Cardiac muscle cell (in vitro differentiated cells and primary cell): ENCODE measurements at regions not wholly inside any gene's neighbourhood (a gene's known extent, or its start where the extent isn't known, plus 50 kb on each side); places are given as distances from the start of the nearest gene placed in this dataset.

Experiments used
- DNase-seq, 2 donors: peaks; one replicate each; pipeline versions ENCODE4 v3.0.0 to v3.0.0-alpha.2; 2010 to 2017; ENCODE audit warnings: low read depth in 1 of 2, low spot score in 1 of 2
- H3K27ac ChIP-seq: fragments of 200-600 bp; sonication (generic); 2 replicates; pipeline ENCODE4 v1.5.1; 2016
- H3K27me3 ChIP-seq: fragments of 200-600 bp; sonication (generic); 2 replicates; pipeline ENCODE4 v1.6.0; 2016; ENCODE audit warnings: control low read depth
- H3K36me3 ChIP-seq: fragments of 200-600 bp; sonication (generic); 2 replicates; pipeline ENCODE4 v1.5.1; 2016; ENCODE audit warnings: control low read depth
- H3K4me1 ChIP-seq: fragments of 200-600 bp; sonication (generic); 2 replicates; pipeline ENCODE4 v1.8.1; 2017; ENCODE audit warnings: low read depth, mild to moderate bottlenecking, mixed run types
- H3K4me3 ChIP-seq: fragments of 200-600 bp; sonication (generic); 2 replicates; pipeline ENCODE4 v1.5.1; 2016; ENCODE audit warnings: mild to moderate bottlenecking
- H3K9me3 ChIP-seq: fragments of 200-600 bp; sonication (generic); 2 replicates; pipeline ENCODE4 v1.5.1; 2017; ENCODE audit warnings: low read depth, mild to moderate bottlenecking, control low read depth
- TF ChIP-seq, protein P1 (sequence below): IDR thresholded peaks from 2 replicates; pipeline ENCODE4 v1.5.1; 2012; ENCODE audit warnings: low read depth, mild to moderate bottlenecking, low read length

DNA sequence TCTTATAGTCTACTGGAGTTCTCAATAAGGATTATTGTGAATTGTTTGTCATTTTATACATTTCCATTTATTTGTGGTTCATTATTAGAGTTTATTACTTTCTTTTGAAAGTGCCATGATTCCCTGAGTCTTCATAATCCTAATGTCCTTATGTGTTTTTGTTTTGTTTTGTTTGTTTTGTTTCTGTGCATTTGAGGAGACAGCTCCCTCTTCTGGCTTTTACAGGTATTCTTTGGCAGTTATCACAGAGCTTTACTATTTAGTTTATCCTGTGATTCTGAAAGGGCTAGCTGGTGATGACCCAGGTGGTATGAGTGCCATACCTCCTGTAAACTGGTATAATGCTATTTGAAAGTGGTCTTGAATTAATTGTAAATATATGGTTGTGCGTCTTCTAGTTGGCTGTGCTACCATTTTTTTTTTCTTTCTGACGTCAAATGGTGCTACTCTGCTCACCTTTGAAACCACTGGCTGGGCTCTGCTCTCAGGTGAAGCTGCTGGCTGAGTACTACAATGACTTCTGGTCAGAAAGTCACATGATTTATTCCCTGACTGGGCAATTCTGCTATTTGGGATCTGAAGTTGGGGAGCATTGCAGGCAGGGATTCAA lies 751.2 kb downstream of the JRKL start:
- peak in 1 of 2 donors; percentile 35 for DNase-seq
- TF ChIP-seq, protein P1, sequence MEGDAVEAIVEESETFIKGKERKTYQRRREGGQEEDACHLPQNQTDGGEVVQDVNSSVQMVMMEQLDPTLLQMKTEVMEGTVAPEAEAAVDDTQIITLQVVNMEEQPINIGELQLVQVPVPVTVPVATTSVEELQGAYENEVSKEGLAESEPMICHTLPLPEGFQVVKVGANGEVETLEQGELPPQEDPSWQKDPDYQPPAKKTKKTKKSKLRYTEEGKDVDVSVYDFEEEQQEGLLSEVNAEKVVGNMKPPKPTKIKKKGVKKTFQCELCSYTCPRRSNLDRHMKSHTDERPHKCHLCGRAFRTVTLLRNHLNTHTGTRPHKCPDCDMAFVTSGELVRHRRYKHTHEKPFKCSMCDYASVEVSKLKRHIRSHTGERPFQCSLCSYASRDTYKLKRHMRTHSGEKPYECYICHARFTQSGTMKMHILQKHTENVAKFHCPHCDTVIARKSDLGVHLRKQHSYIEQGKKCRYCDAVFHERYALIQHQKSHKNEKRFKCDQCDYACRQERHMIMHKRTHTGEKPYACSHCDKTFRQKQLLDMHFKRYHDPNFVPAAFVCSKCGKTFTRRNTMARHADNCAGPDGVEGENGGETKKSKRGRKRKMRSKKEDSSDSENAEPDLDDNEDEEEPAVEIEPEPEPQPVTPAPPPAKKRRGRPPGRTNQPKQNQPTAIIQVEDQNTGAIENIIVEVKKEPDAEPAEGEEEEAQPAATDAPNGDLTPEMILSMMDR, result peak; percentile 41
- Histone ChIP-seq H3K4me3 (no peak overlapping the region), H3K4me1 (no peaks in the 10 kb centered on the region), H3K36me3 (no peaks in the 10 kb centered on the region), H3K27ac (no peak overlapping the region), H3K27me3 (no peaks in the 10 kb centered on the region), H3K9me3 (no peaks in the 10 kb centered on the region)

DNA sequence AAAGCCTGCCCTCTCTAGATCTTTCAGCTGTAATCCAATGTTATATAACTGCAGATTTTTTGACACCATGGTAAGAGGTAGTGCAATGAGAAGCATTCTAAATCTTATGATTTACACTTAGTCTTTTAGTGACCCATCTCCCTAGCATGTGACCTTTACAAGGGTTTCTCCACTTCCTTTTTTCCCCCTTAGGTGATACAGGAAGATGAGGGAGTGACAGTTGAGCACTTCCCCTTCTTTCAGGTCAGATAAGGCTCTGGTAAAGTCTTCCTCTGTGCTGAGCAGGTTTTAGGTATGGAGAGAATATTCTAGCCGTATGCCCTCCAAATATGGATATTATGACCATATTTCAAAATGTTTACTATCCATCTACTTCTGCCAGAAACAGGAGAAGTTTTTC lies 753.6 kb downstream of the JRKL start:
- Histone ChIP-seq H3K36me3 (no peaks in the 10 kb centered on the region), H3K27ac (no peak overlapping the region), H3K4me3 (no peak overlapping the region), H3K9me3 (no peaks in the 10 kb centered on the region), H3K4me1 (no peaks in the 10 kb centered on the region), H3K27me3 (no peaks in the 10 kb centered on the region)
- DNase-seq, result no peak
- TF ChIP-seq, protein P1, result no peak

DNA sequence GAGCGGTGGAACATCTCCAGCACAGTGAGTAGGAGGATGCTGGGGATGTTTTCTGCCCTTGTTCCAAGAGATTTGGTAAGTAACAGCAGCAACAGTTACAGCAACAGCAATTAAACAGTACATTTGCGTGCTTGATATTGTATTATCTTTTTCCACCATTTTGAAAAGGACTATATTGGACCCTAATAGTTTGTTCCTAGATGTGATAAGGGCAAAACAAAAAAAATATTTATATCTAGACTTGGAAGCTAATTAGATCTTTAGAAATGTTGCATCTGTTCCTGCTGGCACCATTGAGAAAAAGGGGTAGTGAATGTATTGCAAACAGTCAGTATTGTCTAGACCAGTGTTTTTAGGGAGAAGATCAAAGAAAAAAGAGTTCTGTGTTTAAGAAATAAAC lies 759.9 kb downstream of the JRKL start:
- TF ChIP-seq, protein P1, result no peak
- Histone ChIP-seq H3K9me3 (no peaks in the 10 kb centered on the region), H3K27ac (no peak overlapping the region), H3K36me3 (no peaks in the 10 kb centered on the region), H3K4me1 (peaks cover 3% of the 10 kb centered on the region), H3K4me3 (no peak overlapping the region), H3K27me3 (no peaks in the 10 kb centered on the region)
- DNase-seq, result no peak

DNA sequence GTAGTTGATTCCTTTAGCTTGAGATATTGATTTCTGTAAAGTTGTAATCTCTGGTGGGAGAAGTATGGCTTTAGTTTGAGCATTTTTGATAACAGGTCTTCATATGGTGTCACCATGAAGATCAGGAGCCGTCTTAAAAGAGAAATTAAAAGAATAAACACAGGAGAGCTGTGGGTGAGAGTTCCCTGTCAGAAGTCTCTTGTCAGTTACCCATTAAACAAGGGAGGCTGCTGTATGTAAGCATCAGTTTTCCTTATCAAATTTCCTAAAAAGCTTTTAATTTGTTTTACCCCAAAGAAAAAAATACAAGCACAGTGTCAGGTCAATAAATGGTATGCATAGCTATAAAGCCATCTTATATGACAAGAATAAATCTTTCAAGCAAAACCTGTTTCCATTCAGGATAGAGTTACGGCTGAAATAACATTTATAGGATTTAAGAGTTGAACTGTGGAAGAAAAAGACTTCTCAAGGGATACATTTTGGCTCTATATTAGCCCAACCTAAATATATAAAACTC lies 767.5 kb downstream of the JRKL start:
- Histone ChIP-seq H3K9me3 (no peaks in the 10 kb centered on the region), H3K27ac (no peak overlapping the region), H3K4me1 (peaks cover 22% of the 10 kb centered on the region), H3K27me3 (no peaks in the 10 kb centered on the region), H3K4me3 (no peak overlapping the region), H3K36me3 (no peaks in the 10 kb centered on the region)
- TF ChIP-seq, protein P1, result no peak
- DNase-seq, result no peak

DNA sequence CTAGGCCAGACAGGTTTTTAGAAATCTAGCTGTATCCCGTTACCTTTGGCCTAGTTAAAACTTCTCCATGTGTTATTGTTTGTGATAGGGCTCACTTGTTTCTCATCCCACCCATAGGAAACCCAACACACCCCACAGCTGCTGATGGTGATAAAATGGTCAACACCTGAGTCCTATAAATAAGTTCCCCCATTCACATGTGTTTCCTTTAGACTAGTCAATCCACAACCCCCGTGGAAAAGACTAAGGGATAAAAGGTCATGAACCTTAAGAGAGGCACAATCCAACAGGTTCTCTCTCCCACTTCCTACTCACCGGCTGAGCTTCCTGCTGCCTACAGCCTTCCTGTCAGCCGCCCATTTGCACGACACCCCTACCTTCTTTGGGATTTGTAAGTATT lies 768.4 kb downstream of the JRKL start:
- Histone ChIP-seq H3K4me3 (no peak overlapping the region), H3K27ac (no peak overlapping the region), H3K27me3 (no peaks in the 10 kb centered on the region), H3K9me3 (no peaks in the 10 kb centered on the region), H3K36me3 (no peaks in the 10 kb centered on the region), H3K4me1 (peaks cover 24% of the 10 kb centered on the region)
- no peak for DNase-seq
- TF ChIP-seq, protein P1, result no peak
